Liver (tissue), 8 donors: ENCODE measurements at regions not wholly inside any gene's neighbourhood (a gene's known extent, or its start where the extent isn't known, plus 50 kb on each side); places are given as distances from the start of the nearest gene placed in this dataset.

Source experiments
- DNase-seq: peaks from one replicate; pipeline ENCODE4 v3.0.0-alpha.2; 2017; ENCODE audit warnings: low spot score
- H3K27ac ChIP-seq, 2 donors: one replicate each; pipeline ENCODE4 v1.7.0; 2013; ENCODE audit warnings: inconsistent platforms in 2 of 2, low read length in 2 of 2, control low read depth in 1 of 2, low read depth in 1 of 2, mild to moderate bottlenecking in 1 of 2
- H3K27me3 ChIP-seq, 4 donors: one replicate each; pipeline versions ENCODE4 v1.6.1 to v1.7.0; 2013; ENCODE audit warnings: low read length in 3 of 4, inconsistent platforms in 1 of 4, mild to moderate bottlenecking in 1 of 4, moderate library complexity in 1 of 4; ENCODE audit not compliant: control insufficient read depth in 4 of 4, insufficient read depth in 4 of 4
- H3K36me3 ChIP-seq, 4 donors: one replicate each; pipeline versions ENCODE4 v1.6.1 to v1.7.0; 2013; ENCODE audit warnings: low read length in 3 of 4, mild to moderate bottlenecking in 3 of 4, low read depth in 1 of 4, moderate library complexity in 1 of 4; ENCODE audit not compliant: control insufficient read depth in 4 of 4, insufficient read depth in 3 of 4
- H3K4me1 ChIP-seq, 4 donors: one replicate each; pipeline versions ENCODE4 v1.6.1 to v1.7.0; 2013; ENCODE audit warnings: low read length in 3 of 4, mild to moderate bottlenecking in 3 of 4, moderate library complexity in 1 of 4; ENCODE audit not compliant: control insufficient read depth in 4 of 4, insufficient read depth in 4 of 4
- H3K4me3 ChIP-seq, 3 donors: one replicate each; pipeline versions ENCODE4 v1.6.1 to v1.7.0; 2013; ENCODE audit warnings: low read length in 3 of 3, control low read depth in 1 of 3, low read depth in 1 of 3, mild to moderate bottlenecking in 1 of 3
- H3K9ac ChIP-seq, 2 donors: one replicate each; pipeline ENCODE4 v1.7.0; 2013; ENCODE audit warnings: low read length in 2 of 2, mild to moderate bottlenecking in 2 of 2, moderate library complexity in 2 of 2, control low read depth in 1 of 2, low read depth in 1 of 2
- H3K9me3 ChIP-seq, 4 donors: one replicate each; pipeline versions ENCODE4 v1.6.1 to v1.7.0; 2013; ENCODE audit warnings: low read length in 3 of 4; ENCODE audit not compliant: control insufficient read depth in 4 of 4
- EGR1 ChIP-seq, 2 donors: IDR thresholded peaks; 2 replicates each; pipeline ENCODE4 v1.6.1; 2016 to 2018; ENCODE audit warnings: antibody characterized with exemption in 2 of 2, low read depth in 2 of 2
- FOXA1 ChIP-seq: IDR thresholded peaks from 2 replicates; pipeline ENCODE4 v1.6.1; 2016; ENCODE audit warnings: antibody characterized with exemption
- FOXA2 ChIP-seq: IDR thresholded peaks from 2 replicates; pipeline ENCODE4 v1.6.1; 2016; ENCODE audit warnings: antibody characterized with exemption
- GABPA ChIP-seq, 2 donors: IDR thresholded peaks in 1 of 2; conservative IDR thresholded peaks in 1 of 2; 2 replicates each; pipeline ENCODE4 v1.6.1; 2016; ENCODE audit warnings: antibody characterized with exemption in 2 of 2, mild to moderate bottlenecking in 1 of 2, moderate library complexity in 1 of 2
- HNF4A ChIP-seq, 2 donors: conservative IDR thresholded peaks; 2 replicates each; pipeline ENCODE4 v1.6.1; 2016; ENCODE audit warnings: antibody characterized with exemption in 2 of 2, mild to moderate bottlenecking in 2 of 2
- HNF4G ChIP-seq: IDR thresholded peaks from 2 replicates; pipeline ENCODE4 v1.6.1; 2016; ENCODE audit warnings: antibody characterized with exemption
- JUND ChIP-seq, 2 donors: IDR thresholded peaks; 2 replicates each; pipeline ENCODE4 v1.6.1; 2016; ENCODE audit warnings: antibody characterized with exemption in 2 of 2
- NR2F2 ChIP-seq: IDR thresholded peaks from 2 replicates; pipeline ENCODE4 v1.6.1; 2016; ENCODE audit warnings: antibody characterized with exemption
- RAD21 ChIP-seq, 2 donors: IDR thresholded peaks; 2 replicates each; pipeline ENCODE4 v1.6.1; 2016; ENCODE audit warnings: antibody characterized with exemption in 2 of 2, mild to moderate bottlenecking in 2 of 2
- RXRA ChIP-seq, 2 donors: IDR thresholded peaks; 2 replicates each; pipeline ENCODE4 v1.6.1; 2017 to 2018; ENCODE audit warnings: antibody characterized with exemption in 2 of 2, mild to moderate bottlenecking in 1 of 2
- SP1 ChIP-seq: IDR thresholded peaks from 2 replicates; pipeline ENCODE4 v1.6.1; 2018; ENCODE audit warnings: antibody characterized with exemption, mild to moderate bottlenecking
- TAF1 ChIP-seq: conservative IDR thresholded peaks from 2 replicates; pipeline ENCODE4 v1.6.1; 2016; ENCODE audit warnings: antibody characterized with exemption, mild to moderate bottlenecking
- YY1 ChIP-seq: IDR thresholded peaks from 2 replicates; pipeline ENCODE4 v1.6.1; 2016; ENCODE audit warnings: antibody characterized with exemption, mild to moderate bottlenecking
- WGBS: extraction: QIAGEN DNeasy Blood & Tissue Kit; methylation state at CpG from one replicate; pipeline ENCODE4 v1.1.7; 2013; 5-methylcytosine and 5-hydroxymethylcytosine counted together
- TF ChIP-seq, protein P1 (sequence below): IDR thresholded peaks from 2 replicates; pipeline ENCODE4 v1.6.1; 2016; ENCODE audit warnings: antibody characterized with exemption
- TF ChIP-seq, protein P2 (sequence below): IDR thresholded peaks from 2 replicates; pipeline ENCODE4 v1.6.1; 2016; ENCODE audit warnings: antibody characterized with exemption
- TF ChIP-seq, protein P3 (sequence below): fragments of 150-350 bp; IDR thresholded peaks from 2 replicates; pipeline ENCODE4 v1.5.1; 2017; ENCODE audit warnings: improper control_type of control experiment, low read depth, low read length; ENCODE audit not compliant: missing input control
- TF ChIP-seq, protein P4 (sequence below): IDR thresholded peaks from 2 replicates; pipeline ENCODE4 v1.6.1; 2016; ENCODE audit warnings: antibody characterized with exemption
- TF ChIP-seq, protein P5 (sequence below): IDR thresholded peaks from 2 replicates; pipeline ENCODE4 v1.6.1; 2016; ENCODE audit warnings: antibody characterized with exemption, mild to moderate bottlenecking
- donor health status: healthy.
- donor health status: healthy.
- donor health status: healthy.
- donor health status: healthy.
- donor health status: healthy.

DNA sequence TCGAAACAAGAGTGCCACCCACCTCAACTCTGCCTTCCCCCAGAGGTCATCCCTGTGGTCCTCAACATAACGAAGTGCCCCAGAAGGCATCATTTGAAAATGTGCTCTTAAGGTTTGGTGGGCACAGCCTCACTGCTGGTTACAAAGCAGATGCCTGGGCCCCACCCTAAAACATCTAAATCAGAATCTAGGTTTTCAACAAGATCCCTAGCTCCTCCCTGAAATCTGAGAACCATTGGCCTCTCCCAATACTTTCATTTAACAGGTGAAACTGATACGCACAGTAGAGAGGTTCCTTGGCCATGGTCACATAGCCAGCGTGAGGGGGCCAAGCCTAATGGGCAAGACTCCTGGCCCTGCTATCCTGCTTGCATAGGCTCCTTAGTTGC lies 376.2 kb upstream of the CLINT1 start:
- H3K27ac ChIP-seq, result no peak overlapping the region
- H3K9me3 ChIP-seq, result no peaks in the 10 kb centered on the region
- 90% methylated on average over 4 of the region's 4 CpGs for WGBS
- no peaks in the 10 kb centered on the region for H3K36me3 ChIP-seq
- no peaks in the 10 kb centered on the region for H3K4me1 ChIP-seq
- TF ChIP-seq, protein P1, sequence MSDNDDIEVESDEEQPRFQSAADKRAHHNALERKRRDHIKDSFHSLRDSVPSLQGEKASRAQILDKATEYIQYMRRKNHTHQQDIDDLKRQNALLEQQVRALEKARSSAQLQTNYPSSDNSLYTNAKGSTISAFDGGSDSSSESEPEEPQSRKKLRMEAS, result no peak
- TF ChIP-seq, protein P2, sequence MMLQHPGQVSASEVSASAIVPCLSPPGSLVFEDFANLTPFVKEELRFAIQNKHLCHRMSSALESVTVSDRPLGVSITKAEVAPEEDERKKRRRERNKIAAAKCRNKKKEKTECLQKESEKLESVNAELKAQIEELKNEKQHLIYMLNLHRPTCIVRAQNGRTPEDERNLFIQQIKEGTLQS, result no peak
- TF ChIP-seq YY1, result no peak
- no peak for TF ChIP-seq FOXA2
- no peak for TF ChIP-seq TAF1
- no peak for TF ChIP-seq SP1
- TF ChIP-seq, protein P3, sequence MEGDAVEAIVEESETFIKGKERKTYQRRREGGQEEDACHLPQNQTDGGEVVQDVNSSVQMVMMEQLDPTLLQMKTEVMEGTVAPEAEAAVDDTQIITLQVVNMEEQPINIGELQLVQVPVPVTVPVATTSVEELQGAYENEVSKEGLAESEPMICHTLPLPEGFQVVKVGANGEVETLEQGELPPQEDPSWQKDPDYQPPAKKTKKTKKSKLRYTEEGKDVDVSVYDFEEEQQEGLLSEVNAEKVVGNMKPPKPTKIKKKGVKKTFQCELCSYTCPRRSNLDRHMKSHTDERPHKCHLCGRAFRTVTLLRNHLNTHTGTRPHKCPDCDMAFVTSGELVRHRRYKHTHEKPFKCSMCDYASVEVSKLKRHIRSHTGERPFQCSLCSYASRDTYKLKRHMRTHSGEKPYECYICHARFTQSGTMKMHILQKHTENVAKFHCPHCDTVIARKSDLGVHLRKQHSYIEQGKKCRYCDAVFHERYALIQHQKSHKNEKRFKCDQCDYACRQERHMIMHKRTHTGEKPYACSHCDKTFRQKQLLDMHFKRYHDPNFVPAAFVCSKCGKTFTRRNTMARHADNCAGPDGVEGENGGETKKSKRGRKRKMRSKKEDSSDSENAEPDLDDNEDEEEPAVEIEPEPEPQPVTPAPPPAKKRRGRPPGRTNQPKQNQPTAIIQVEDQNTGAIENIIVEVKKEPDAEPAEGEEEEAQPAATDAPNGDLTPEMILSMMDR, result no peak
- TF ChIP-seq, protein P4, sequence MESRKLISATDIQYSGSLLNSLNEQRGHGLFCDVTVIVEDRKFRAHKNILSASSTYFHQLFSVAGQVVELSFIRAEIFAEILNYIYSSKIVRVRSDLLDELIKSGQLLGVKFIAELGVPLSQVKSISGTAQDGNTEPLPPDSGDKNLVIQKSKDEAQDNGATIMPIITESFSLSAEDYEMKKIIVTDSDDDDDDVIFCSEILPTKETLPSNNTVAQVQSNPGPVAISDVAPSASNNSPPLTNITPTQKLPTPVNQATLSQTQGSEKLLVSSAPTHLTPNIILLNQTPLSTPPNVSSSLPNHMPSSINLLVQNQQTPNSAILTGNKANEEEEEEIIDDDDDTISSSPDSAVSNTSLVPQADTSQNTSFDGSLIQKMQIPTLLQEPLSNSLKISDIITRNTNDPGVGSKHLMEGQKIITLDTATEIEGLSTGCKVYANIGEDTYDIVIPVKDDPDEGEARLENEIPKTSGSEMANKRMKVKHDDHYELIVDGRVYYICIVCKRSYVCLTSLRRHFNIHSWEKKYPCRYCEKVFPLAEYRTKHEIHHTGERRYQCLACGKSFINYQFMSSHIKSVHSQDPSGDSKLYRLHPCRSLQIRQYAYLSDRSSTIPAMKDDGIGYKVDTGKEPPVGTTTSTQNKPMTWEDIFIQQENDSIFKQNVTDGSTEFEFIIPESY, result no peak
- no peak for TF ChIP-seq GABPA (IDR thresholded peaks at IDR 0.05 in 1 of 2, conservative IDR thresholded peaks at IDR 0.05 in 1 of 2)
- TF ChIP-seq, protein P5, sequence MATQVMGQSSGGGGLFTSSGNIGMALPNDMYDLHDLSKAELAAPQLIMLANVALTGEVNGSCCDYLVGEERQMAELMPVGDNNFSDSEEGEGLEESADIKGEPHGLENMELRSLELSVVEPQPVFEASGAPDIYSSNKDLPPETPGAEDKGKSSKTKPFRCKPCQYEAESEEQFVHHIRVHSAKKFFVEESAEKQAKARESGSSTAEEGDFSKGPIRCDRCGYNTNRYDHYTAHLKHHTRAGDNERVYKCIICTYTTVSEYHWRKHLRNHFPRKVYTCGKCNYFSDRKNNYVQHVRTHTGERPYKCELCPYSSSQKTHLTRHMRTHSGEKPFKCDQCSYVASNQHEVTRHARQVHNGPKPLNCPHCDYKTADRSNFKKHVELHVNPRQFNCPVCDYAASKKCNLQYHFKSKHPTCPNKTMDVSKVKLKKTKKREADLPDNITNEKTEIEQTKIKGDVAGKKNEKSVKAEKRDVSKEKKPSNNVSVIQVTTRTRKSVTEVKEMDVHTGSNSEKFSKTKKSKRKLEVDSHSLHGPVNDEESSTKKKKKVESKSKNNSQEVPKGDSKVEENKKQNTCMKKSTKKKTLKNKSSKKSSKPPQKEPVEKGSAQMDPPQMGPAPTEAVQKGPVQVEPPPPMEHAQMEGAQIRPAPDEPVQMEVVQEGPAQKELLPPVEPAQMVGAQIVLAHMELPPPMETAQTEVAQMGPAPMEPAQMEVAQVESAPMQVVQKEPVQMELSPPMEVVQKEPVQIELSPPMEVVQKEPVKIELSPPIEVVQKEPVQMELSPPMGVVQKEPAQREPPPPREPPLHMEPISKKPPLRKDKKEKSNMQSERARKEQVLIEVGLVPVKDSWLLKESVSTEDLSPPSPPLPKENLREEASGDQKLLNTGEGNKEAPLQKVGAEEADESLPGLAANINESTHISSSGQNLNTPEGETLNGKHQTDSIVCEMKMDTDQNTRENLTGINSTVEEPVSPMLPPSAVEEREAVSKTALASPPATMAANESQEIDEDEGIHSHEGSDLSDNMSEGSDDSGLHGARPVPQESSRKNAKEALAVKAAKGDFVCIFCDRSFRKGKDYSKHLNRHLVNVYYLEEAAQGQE, result no peak
- TF ChIP-seq JUND (IDR thresholded peaks at IDR 0.05), result no peak
- TF ChIP-seq NR2F2, result no peak
- no peak for TF ChIP-seq RAD21 (IDR thresholded peaks at IDR 0.05)
- no peak for TF ChIP-seq HNF4G
- TF ChIP-seq RXRA (IDR thresholded peaks at IDR 0.05), result no peak
- no peak for TF ChIP-seq EGR1 (IDR thresholded peaks at IDR 0.05; ENCODE audit: low read depth in 2 of 2)
- TF ChIP-seq HNF4A (conservative IDR thresholded peaks at IDR 0.05), result no peak
- no peak for TF ChIP-seq FOXA1
- no peaks in the 10 kb centered on the region for H3K27me3 ChIP-seq
- DNase-seq, result no peak
- no peak overlapping the region for H3K4me3 ChIP-seq
- no peak overlapping the region for H3K9ac ChIP-seq
